ENCODE measurements at regions not wholly inside any gene's neighbourhood (a gene's known extent, or its start where the extent isn't known, plus 50 kb on each side); places are given as distances from the start of the nearest gene placed in this dataset.
A peak's percentile ranks its signal among the peaks of the same experiment; 100 is the strongest.

DNA sequence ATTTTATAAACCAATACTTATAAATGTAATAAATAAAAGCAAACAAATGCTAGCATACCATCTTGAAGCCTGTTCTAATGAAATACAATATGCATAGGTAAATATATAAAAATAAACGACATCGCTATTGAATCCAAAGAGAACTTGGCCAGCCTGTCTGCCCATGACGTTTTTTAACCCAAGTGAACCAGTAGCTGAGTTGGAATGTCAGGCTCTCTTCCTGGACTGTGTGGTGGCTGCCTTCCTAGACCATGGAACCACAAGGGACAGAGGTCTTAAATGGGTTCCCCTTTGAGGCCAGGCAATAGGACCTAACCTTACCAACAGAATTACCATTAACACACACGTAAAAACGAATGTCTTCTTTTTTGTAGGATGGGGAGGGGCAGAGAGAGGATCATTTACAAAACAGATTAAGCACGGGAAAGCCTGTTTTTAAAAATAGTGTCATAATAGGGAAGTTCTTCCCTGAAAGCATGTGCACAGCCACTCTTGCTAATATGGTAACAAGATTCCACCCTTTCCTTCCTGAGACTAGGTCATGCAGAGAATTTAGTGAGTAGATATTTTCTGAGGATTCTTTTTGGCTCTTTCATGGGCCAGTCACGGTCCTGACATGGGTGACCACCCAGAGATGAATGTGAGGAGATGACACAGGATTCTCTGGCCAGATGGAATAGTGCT is 69.4 kb upstream of the ACSL1 start:
- DNase-seq (ENCODE audit: extremely low read depth in 1 of 4, low spot score in 3 of 4) = no peak
- peaks cover 0 to 26% of the 10 kb centered on the region in 2 experiments; a peak in 2 of 5 replicates for H3K27me3 ChIP-seq (ENCODE audit: control insufficient read depth in 2 of 2, insufficient read depth in 2 of 2, low read length in 2 of 2)
- 9% methylated on average over 7 of the region's 7 CpGs for WGBS (ENCODE audit: insufficient coverage, low coverage, missing lambda C conversion rate)
- no peak for FAIRE-seq
- ChIA-PET CTCF (ENCODE audit: low intra/inter-chr PET ratio) (no interaction called here), POLR2A (interaction anchor here (0.7 kb wide), 1 partner anchor 755 kb away, joined by 3 read pairs; no protein-coding TSS in a partner anchor)
- in situ Hi-C loops (cut with MboI) (no loop called here), intact Hi-C loops (cut with micrococcal nuclease) (no loop called here)
- H3K9ac ChIP-seq (ENCODE audit: insufficient read depth in 1 of 2, low read depth in 2 of 2, low read length in 2 of 2) = no peak overlapping the region
- H3K9me3 ChIP-seq (replicated peaks; ENCODE audit: control insufficient read depth, insufficient read depth, low read depth, low read length) = no peaks in the 10 kb centered on the region
- H2AFZ ChIP-seq (ENCODE audit: low read depth, low read length) = peak overlapping the region; percentile 37; the same call in 1 of the 2 replicates
- no peak for ATAC-seq
- peaks cover 0 to 5% of the 10 kb centered on the region in 2 experiments; a peak in 1 of 5 replicates for H3K4me1 ChIP-seq (replicated peaks in 1 of 2; ENCODE audit: control insufficient read depth in 2 of 2, insufficient read depth in 2 of 2, low read length in 2 of 2)
- H3K36me3 ChIP-seq (ENCODE audit: control insufficient read depth, insufficient read depth, low read length) = no peaks in the 10 kb centered on the region
- no peaks in the 10 kb centered on the region for H3K79me2 ChIP-seq (ENCODE audit: control insufficient read depth, insufficient read depth, low read length)
- H3K4me2 ChIP-seq (ENCODE audit: insufficient read depth, low read length) = no peak overlapping the region
- H3K4me3 ChIP-seq = no peak overlapping the region
- H3K27ac ChIP-seq (ENCODE audit: extremely low read depth, low read depth, low read length) = no peak overlapping the region
- H3K9me1 ChIP-seq (ENCODE audit: control insufficient read depth, insufficient read depth, low read length) = no peaks in the 10 kb centered on the region
- no peaks in the 10 kb centered on the region for H4K20me1 ChIP-seq (replicated peaks; ENCODE audit: control insufficient read depth, insufficient read depth, low read length)
- no TSS peak for BruUV-seq (replicated peaks)
- no peak for TF ChIP-seq E2F3 (CRISPR knock-in tag; IDR thresholded peaks at IDR 0.05)
- TF ChIP-seq ZSCAN29 (IDR thresholded peaks at IDR 0.05) = no peak
- TF ChIP-seq EP400 (IDR thresholded peaks at IDR 0.05) = no peak
- TF ChIP-seq ZNF384 (IDR thresholded peaks at IDR 0.05; ENCODE audit: low read depth, low read length) = no peak
- TF ChIP-seq, protein P1, sequence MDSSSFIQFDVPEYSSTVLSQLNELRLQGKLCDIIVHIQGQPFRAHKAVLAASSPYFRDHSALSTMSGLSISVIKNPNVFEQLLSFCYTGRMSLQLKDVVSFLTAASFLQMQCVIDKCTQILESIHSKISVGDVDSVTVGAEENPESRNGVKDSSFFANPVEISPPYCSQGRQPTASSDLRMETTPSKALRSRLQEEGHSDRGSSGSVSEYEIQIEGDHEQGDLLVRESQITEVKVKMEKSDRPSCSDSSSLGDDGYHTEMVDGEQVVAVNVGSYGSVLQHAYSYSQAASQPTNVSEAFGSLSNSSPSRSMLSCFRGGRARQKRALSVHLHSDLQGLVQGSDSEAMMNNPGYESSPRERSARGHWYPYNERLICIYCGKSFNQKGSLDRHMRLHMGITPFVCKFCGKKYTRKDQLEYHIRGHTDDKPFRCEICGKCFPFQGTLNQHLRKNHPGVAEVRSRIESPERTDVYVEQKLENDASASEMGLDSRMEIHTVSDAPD (CRISPR knock-in tag; IDR thresholded peaks at IDR 0.05) = no peak
- no peak for TF ChIP-seq NR4A1 (CRISPR knock-in tag; IDR thresholded peaks at IDR 0.05)
- no peak for TF ChIP-seq NR4A1 (tag; IDR thresholded peaks at IDR 0.05)
- TF ChIP-seq, protein P2, sequence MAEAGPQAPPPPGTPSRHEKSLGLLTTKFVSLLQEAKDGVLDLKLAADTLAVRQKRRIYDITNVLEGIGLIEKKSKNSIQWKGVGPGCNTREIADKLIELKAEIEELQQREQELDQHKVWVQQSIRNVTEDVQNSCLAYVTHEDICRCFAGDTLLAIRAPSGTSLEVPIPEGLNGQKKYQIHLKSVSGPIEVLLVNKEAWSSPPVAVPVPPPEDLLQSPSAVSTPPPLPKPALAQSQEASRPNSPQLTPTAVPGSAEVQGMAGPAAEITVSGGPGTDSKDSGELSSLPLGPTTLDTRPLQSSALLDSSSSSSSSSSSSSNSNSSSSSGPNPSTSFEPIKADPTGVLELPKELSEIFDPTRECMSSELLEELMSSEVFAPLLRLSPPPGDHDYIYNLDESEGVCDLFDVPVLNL (CRISPR knock-in tag; IDR thresholded peaks at IDR 0.05; ENCODE audit: low read depth) = no peak
- TF ChIP-seq HNRNPK (IDR thresholded peaks at IDR 0.05; ENCODE audit: low read depth, low read length, poor library complexity, severe bottlenecking) = no peak
- TF ChIP-seq MAZ (CRISPR knock-in tag; conservative IDR thresholded peaks at IDR 0.05 in 1 of 2, IDR thresholded peaks at IDR 0.05 in 1 of 2) = no peak
- no peak for TF ChIP-seq ZNF282 (CRISPR knock-in tag; IDR thresholded peaks at IDR 0.05)
- TF ChIP-seq, protein P3, sequence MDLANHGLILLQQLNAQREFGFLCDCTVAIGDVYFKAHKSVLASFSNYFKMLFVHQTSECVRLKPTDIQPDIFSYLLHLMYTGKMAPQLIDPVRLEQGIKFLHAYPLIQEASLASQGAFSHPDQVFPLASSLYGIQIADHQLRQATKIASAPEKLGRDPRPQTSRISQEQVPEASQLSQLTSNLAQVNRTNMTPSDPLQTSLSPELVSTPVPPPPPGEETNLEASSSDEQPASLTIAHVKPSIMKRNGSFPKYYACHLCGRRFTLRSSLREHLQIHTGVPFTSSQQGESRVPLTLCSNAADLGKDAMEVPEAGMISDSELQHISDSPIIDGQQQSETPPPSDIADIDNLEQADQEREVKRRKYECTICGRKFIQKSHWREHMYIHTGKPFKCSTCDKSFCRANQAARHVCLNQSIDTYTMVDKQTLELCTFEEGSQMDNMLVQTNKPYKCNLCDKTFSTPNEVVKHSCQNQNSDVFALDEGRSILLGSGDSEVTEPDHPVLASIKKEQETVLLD (IDR thresholded peaks at IDR 0.05) = no peak
- TF ChIP-seq MCM5 (IDR thresholded peaks at IDR 0.05; ENCODE audit: low read depth) = no peak
- no peak for TF ChIP-seq L3MBTL2 (IDR thresholded peaks at IDR 0.05)
- TF ChIP-seq, protein P4, sequence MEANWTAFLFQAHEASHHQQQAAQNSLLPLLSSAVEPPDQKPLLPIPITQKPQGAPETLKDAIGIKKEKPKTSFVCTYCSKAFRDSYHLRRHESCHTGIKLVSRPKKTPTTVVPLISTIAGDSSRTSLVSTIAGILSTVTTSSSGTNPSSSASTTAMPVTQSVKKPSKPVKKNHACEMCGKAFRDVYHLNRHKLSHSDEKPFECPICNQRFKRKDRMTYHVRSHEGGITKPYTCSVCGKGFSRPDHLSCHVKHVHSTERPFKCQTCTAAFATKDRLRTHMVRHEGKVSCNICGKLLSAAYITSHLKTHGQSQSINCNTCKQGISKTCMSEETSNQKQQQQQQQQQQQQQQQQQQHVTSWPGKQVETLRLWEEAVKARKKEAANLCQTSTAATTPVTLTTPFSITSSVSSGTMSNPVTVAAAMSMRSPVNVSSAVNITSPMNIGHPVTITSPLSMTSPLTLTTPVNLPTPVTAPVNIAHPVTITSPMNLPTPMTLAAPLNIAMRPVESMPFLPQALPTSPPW (CRISPR knock-in tag; IDR thresholded peaks at IDR 0.05) = no peak
- TF ChIP-seq OTX1 (CRISPR knock-in tag; IDR thresholded peaks at IDR 0.05) = no peak
- no peak for TF ChIP-seq MAFK (IDR thresholded peaks at IDR 0.05; ENCODE audit: low read length)
- no peak for TF ChIP-seq WHSC1 (IDR thresholded peaks at IDR 0.05; ENCODE audit: low read length)
- no peak for TF ChIP-seq MCM2 (IDR thresholded peaks at IDR 0.05; ENCODE audit: low read depth)
- no peak for TF ChIP-seq NCOA1 (IDR thresholded peaks at IDR 0.05; ENCODE audit: low read depth)

Data from K562 (cell line).